Lower leg skin (tissue), 3 donors: ENCODE measurements at regions not wholly inside any gene's neighbourhood (a gene's known extent, or its start where the extent isn't known, plus 50 kb on each side); places are given as distances from the start of the nearest gene placed in this dataset.

Experiments used
- CTCF ChIP-seq, 3 donors: fragments of 450-650 bp; IDR thresholded peaks; one replicate each; pipeline ENCODE4 v1.5.1; 2016; ENCODE audit warnings: antibody characterized with exemption in 3 of 3, mild to moderate bottlenecking in 3 of 3, moderate library complexity in 2 of 3
- POLR2A ChIP-seq, 2 donors: fragments of 450-650 bp; IDR thresholded peaks; one replicate each; pipeline ENCODE4 v1.6.1; 2016 to 2017; ENCODE audit warnings: antibody characterized with exemption in 2 of 2, mild to moderate bottlenecking in 1 of 2, moderate library complexity in 1 of 2

GRCh38 chrX:44096666-44097065 is 123.5 kb upstream of the NDP start:
- TF ChIP-seq CTCF (IDR thresholded peaks at IDR 0.05) (no peak), POLR2A (IDR thresholded peaks at IDR 0.05) (no peak)
